ENCODE measurements at regions not wholly inside any gene's neighbourhood (a gene's known extent, or its start where the extent isn't known, plus 50 kb on each side); places are given as distances from the start of the nearest gene placed in this dataset.

DNA sequence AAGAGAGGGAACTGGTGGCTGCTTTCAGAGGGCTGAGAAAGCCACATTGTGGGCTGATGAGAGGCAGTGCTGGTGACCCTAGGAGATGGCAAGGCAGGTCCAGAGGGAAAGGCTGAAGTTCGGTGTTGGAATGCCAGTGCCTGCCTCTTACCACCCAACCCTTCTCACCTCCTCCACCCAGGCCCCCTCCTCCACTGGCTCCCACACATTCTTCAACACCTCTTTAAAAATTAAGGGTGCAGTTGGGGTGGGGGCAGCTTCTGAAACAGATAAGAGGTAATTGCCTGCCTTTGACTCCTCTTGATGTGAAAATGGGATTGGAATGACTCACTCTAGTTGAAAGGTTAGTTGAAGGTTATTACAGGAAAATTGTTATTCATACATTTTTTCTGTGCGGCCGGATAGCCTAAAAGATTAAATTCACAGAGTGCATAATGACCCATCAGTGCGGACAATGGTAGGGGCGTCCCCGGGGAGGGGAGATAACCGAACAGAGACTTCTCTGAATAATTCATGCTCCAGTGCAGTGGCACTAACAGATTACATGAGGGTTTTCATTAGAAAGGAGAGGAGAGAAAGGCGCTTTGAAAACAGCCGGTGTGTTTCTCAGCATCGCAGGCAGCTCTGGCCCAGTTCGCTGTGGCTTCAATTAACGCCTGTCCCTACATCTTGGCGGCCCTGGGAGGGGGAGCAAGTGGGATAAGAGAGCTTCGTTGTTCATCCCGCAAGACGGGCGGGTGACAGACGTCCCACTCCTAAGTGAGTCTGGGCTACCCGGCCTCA, 212.4 kb downstream of the TLE3 start:
- no CpG with 5 or more reads among the region's 19 CpGs for WGBS (ENCODE audit: insufficient coverage, low lambda C conversion rate)
- H3K27me3 ChIP-seq (ENCODE audit: control insufficient read depth, insufficient read depth, low read length) = peaks cover 29% of the 10 kb centered on the region
- H3K9me3 ChIP-seq (ENCODE audit: control insufficient read depth, low read depth, low read length) = no peaks in the 10 kb centered on the region
- no peak overlapping the region for H3K27ac ChIP-seq (ENCODE audit: low read length)
- no peak for DNase-seq
- H3K4me1 ChIP-seq (ENCODE audit: control insufficient read depth, insufficient read depth, low read length) = no peaks in the 10 kb centered on the region
- H3K4me3 ChIP-seq (ENCODE audit: low read length) = no peak overlapping the region
- H3K36me3 ChIP-seq (ENCODE audit: control insufficient read depth, insufficient read depth, low read length) = no peaks in the 10 kb centered on the region

DNA sequence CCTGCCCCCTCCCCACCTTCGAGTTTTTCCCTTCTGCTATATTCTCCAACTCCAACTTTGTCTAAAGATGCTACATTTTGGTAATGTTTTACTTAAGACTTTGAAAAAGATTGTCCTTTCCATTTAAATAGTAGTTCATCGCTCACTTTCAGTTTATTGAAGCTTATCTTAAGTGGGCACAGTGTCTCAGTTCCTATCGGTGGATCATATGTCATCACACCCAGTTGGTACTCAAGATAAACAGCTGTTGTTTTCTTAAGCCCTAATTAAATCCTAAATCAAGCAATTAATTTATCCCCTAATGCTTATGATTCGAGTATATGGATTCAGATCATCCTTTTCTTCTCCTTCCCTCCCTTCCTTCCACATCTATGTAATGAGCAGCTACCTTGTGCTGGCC, 210.7 kb downstream of the TLE3 start:
- H3K4me1 ChIP-seq (ENCODE audit: control insufficient read depth, insufficient read depth, low read length) = no peaks in the 10 kb centered on the region
- H3K36me3 ChIP-seq (ENCODE audit: control insufficient read depth, insufficient read depth, low read length) = no peaks in the 10 kb centered on the region
- no peaks in the 10 kb centered on the region for H3K9me3 ChIP-seq (ENCODE audit: control insufficient read depth, low read depth, low read length)
- WGBS (ENCODE audit: insufficient coverage, low lambda C conversion rate) = 36% methylated on average over 3 of the region's 4 CpGs
- DNase-seq = no peak
- H3K27ac ChIP-seq (ENCODE audit: low read length) = no peak overlapping the region
- no peak overlapping the region for H3K4me3 ChIP-seq (ENCODE audit: low read length)
- peaks cover 29% of the 10 kb centered on the region for H3K27me3 ChIP-seq (ENCODE audit: control insufficient read depth, insufficient read depth, low read length)

- Histone ChIP-seq H3K27me3 (ENCODE audit: control insufficient read depth, insufficient read depth, low read length) (peaks cover 29% of the 10 kb centered on the region), H3K4me3 (ENCODE audit: low read length) (no peak overlapping the region), H3K36me3 (ENCODE audit: control insufficient read depth, insufficient read depth, low read length) (no peaks in the 10 kb centered on the region), H3K9me3 (ENCODE audit: control insufficient read depth, low read depth, low read length) (no peaks in the 10 kb centered on the region), H3K27ac (ENCODE audit: low read length) (no peak overlapping the region), H3K4me1 (ENCODE audit: control insufficient read depth, insufficient read depth, low read length) (no peaks in the 10 kb centered on the region)
- DNase-seq = no peak
- WGBS (ENCODE audit: insufficient coverage, low lambda C conversion rate) = no CpG with 5 or more reads among the region's 1 CpG
These were observed 210.2 kb downstream of the TLE3 start for GRCh38 chr15:69887553-69887952.

DNA sequence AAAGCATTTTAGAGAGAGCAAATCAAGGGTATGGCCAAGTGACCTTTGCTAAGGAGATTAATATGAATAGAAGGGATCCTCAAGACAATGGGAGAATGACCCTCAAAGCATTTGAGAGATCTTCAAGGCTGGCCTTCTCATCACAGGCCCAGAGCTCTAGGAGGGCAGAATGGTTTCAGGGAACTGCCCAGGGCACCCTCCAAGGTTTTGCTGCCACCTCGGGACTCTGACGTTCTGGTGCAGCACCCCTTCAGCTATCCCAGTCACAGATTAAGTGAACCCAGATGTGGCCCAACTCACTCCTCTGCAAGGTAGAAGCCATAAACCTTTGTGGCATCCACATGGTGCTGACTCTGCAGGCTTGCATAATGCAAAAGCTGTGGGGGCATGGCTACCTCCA, 209.3 kb downstream of the TLE3 start:
- Histone ChIP-seq H3K27ac (ENCODE audit: low read length) (no peak overlapping the region), H3K27me3 (ENCODE audit: control insufficient read depth, insufficient read depth, low read length) (peaks cover 33% of the 10 kb centered on the region), H3K4me3 (ENCODE audit: low read length) (no peak overlapping the region), H3K36me3 (ENCODE audit: control insufficient read depth, insufficient read depth, low read length) (no peaks in the 10 kb centered on the region), H3K4me1 (ENCODE audit: control insufficient read depth, insufficient read depth, low read length) (no peaks in the 10 kb centered on the region), H3K9me3 (ENCODE audit: control insufficient read depth, low read depth, low read length) (no peaks in the 10 kb centered on the region)
- DNase-seq = no peak
- WGBS (ENCODE audit: insufficient coverage, low lambda C conversion rate) = no CpG with 5 or more reads among the region's 2 CpGs

- H3K4me3 ChIP-seq (ENCODE audit: low read length) = no peak overlapping the region
- no peak for DNase-seq
- no CpG with 5 or more reads among the region's 5 CpGs for WGBS (ENCODE audit: insufficient coverage, low lambda C conversion rate)
- H3K27ac ChIP-seq (ENCODE audit: low read length) = no peak overlapping the region
- H3K36me3 ChIP-seq (ENCODE audit: control insufficient read depth, insufficient read depth, low read length) = no peaks in the 10 kb centered on the region
- H3K9me3 ChIP-seq (ENCODE audit: control insufficient read depth, low read depth, low read length) = no peaks in the 10 kb centered on the region
- H3K27me3 ChIP-seq (ENCODE audit: control insufficient read depth, insufficient read depth, low read length) = peaks cover 36% of the 10 kb centered on the region
- H3K4me1 ChIP-seq (ENCODE audit: control insufficient read depth, insufficient read depth, low read length) = no peaks in the 10 kb centered on the region
These were observed 206.6 kb downstream of the TLE3 start for GRCh38 chr15:69891070-69891536.

DNA sequence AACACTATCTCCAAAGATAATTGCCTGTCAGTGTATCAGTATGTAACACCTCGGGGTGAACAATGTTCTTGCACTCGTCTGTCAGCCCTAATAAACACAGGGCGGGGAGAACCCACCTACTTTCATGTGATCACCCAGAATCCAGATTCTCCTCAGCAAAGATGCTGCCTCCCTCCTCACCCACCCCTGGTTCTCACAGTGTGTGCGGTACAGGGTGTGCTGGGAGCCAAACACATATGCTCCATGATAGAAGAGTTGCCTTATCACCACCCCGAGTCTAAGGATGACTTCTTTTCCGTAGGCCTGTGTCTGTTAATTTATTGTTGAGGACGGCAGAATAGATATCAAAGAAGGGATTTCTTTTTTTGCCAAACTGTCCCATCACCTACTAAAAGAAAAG, 206.1 kb downstream of the TLE3 start:
- peaks cover 31% of the 10 kb centered on the region for H3K27me3 ChIP-seq (ENCODE audit: control insufficient read depth, insufficient read depth, low read length)
- DNase-seq = no peak
- no peaks in the 10 kb centered on the region for H3K9me3 ChIP-seq (ENCODE audit: control insufficient read depth, low read depth, low read length)
- H3K4me3 ChIP-seq (ENCODE audit: low read length) = no peak overlapping the region
- H3K36me3 ChIP-seq (ENCODE audit: control insufficient read depth, insufficient read depth, low read length) = no peaks in the 10 kb centered on the region
- no peak overlapping the region for H3K27ac ChIP-seq (ENCODE audit: low read length)
- H3K4me1 ChIP-seq (ENCODE audit: control insufficient read depth, insufficient read depth, low read length) = no peaks in the 10 kb centered on the region
- no CpG with 5 or more reads among the region's 7 CpGs for WGBS (ENCODE audit: insufficient coverage, low lambda C conversion rate)

- H3K27ac ChIP-seq (ENCODE audit: low read length) = no peak overlapping the region
- no peak overlapping the region for H3K4me3 ChIP-seq (ENCODE audit: low read length)
- H3K9me3 ChIP-seq (ENCODE audit: control insufficient read depth, low read depth, low read length) = no peaks in the 10 kb centered on the region
- 69% methylated on average over 4 of the region's 4 CpGs for WGBS (ENCODE audit: insufficient coverage, low lambda C conversion rate)
- no peak for DNase-seq
- peaks cover 29% of the 10 kb centered on the region for H3K27me3 ChIP-seq (ENCODE audit: control insufficient read depth, insufficient read depth, low read length)
- H3K36me3 ChIP-seq (ENCODE audit: control insufficient read depth, insufficient read depth, low read length) = no peaks in the 10 kb centered on the region
- H3K4me1 ChIP-seq (ENCODE audit: control insufficient read depth, insufficient read depth, low read length) = no peaks in the 10 kb centered on the region
These were observed 205.4 kb downstream of the TLE3 start for GRCh38 chr15:69892351-69892750.

DNA sequence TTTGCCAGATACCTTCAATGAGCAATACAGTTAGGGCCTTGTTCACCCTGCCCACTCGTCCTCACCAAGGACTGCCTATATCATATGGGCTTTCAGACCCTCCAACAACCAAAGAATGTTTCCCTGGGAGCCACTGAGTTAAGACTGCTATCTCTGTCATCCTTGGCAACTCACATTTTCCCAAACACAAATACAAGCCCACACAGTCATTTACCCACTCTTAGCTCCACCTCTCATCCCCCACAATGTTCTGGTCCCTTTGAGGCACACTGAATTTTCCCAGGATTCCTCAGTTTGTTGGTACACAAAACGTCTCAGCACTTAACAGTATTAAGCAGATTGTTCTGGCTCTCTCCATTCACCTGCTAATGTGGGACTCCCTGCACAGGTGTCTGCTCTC, 204.6 kb downstream of the TLE3 start:
- H3K36me3 ChIP-seq (ENCODE audit: control insufficient read depth, insufficient read depth, low read length) = no peaks in the 10 kb centered on the region
- H3K27me3 ChIP-seq (ENCODE audit: control insufficient read depth, insufficient read depth, low read length) = peaks cover 26% of the 10 kb centered on the region
- no peaks in the 10 kb centered on the region for H3K4me1 ChIP-seq (ENCODE audit: control insufficient read depth, insufficient read depth, low read length)
- WGBS (ENCODE audit: insufficient coverage, low lambda C conversion rate) = no CpG with 5 or more reads among the region's 2 CpGs
- no peaks in the 10 kb centered on the region for H3K9me3 ChIP-seq (ENCODE audit: control insufficient read depth, low read depth, low read length)
- H3K27ac ChIP-seq (ENCODE audit: low read length) = no peak overlapping the region
- no peak for DNase-seq
- no peak overlapping the region for H3K4me3 ChIP-seq (ENCODE audit: low read length)

GRCh38 chr15:69893863-69894262, 203.9 kb downstream of the TLE3 start:
- no peak overlapping the region for H3K4me3 ChIP-seq (ENCODE audit: low read length)
- no CpG with 5 or more reads among the region's 2 CpGs for WGBS (ENCODE audit: insufficient coverage, low lambda C conversion rate)
- H3K9me3 ChIP-seq (ENCODE audit: control insufficient read depth, low read depth, low read length) = no peaks in the 10 kb centered on the region
- no peaks in the 10 kb centered on the region for H3K36me3 ChIP-seq (ENCODE audit: control insufficient read depth, insufficient read depth, low read length)
- H3K27me3 ChIP-seq (ENCODE audit: control insufficient read depth, insufficient read depth, low read length) = peaks cover 22% of the 10 kb centered on the region
- H3K4me1 ChIP-seq (ENCODE audit: control insufficient read depth, insufficient read depth, low read length) = no peaks in the 10 kb centered on the region
- no peak for DNase-seq
- no peak overlapping the region for H3K27ac ChIP-seq (ENCODE audit: low read length)

DNA sequence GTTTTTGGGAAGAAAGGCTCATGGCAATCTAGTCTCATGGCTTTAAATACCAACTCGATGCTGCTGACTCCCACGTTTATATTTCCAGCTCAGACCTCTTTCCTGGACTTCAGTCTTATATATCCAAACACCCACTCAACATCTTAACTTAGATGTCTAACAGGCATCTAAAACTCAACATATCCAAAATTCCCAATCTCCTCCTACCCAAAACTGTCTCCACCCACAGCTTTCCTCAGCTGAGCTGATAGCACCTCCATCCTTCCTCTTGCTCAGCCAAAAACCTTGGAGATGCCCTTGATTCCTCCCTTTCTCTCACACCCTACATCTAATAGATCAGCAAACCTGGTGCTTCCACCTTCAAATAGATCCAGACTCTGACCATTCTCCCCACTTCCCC, 202.5 kb downstream of the TLE3 start:
- no peaks in the 10 kb centered on the region for H3K9me3 ChIP-seq (ENCODE audit: control insufficient read depth, low read depth, low read length)
- peaks cover 22% of the 10 kb centered on the region for H3K27me3 ChIP-seq (ENCODE audit: control insufficient read depth, insufficient read depth, low read length)
- H3K4me1 ChIP-seq (ENCODE audit: control insufficient read depth, insufficient read depth, low read length) = no peaks in the 10 kb centered on the region
- WGBS (ENCODE audit: insufficient coverage, low lambda C conversion rate) = 80% methylated on average over 1 of the region's 2 CpGs
- H3K4me3 ChIP-seq (ENCODE audit: low read length) = no peak overlapping the region
- DNase-seq = no peak
- no peak overlapping the region for H3K27ac ChIP-seq (ENCODE audit: low read length)
- no peaks in the 10 kb centered on the region for H3K36me3 ChIP-seq (ENCODE audit: control insufficient read depth, insufficient read depth, low read length)

DNA sequence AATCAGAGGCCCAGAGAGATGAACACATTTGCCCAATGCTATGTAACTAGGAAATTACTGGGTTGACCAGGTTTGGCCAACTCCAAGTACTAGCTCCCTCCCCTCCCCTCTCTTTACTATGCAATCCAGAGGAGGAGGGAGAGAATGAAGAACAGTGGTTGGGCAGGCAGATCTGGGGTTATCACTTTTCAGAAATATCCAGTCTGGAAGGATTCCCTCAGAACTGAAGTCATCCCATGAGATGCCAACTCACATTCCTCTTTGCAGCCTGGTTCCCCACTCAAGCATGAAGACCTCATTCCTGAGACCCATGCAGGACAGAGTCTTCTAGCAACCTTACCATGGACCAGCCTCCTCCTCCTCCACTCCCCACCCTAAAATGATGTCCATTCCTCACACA, 201.1 kb downstream of the TLE3 start:
- H3K27ac ChIP-seq (ENCODE audit: low read length) = no peak overlapping the region
- DNase-seq = no peak
- no peaks in the 10 kb centered on the region for H3K4me1 ChIP-seq (ENCODE audit: control insufficient read depth, insufficient read depth, low read length)
- no peak overlapping the region for H3K4me3 ChIP-seq (ENCODE audit: low read length)
- H3K36me3 ChIP-seq (ENCODE audit: control insufficient read depth, insufficient read depth, low read length) = no peaks in the 10 kb centered on the region
- no peaks in the 10 kb centered on the region for H3K9me3 ChIP-seq (ENCODE audit: control insufficient read depth, low read depth, low read length)
- peaks cover 26% of the 10 kb centered on the region for H3K27me3 ChIP-seq (ENCODE audit: control insufficient read depth, insufficient read depth, low read length)
